WTC11 (cell line): ENCODE measurements at regions not wholly inside any gene's neighbourhood (a gene's known extent, or its start where the extent isn't known, plus 50 kb on each side); places are given as distances from the start of the nearest gene placed in this dataset.

Experiments
- CTCF ChIP-seq: fragments of 200-600 bp; IDR thresholded peaks from 2 replicates; pipeline ENCODE4 v1.8.0; 2022; ENCODE audit warnings: antibody characterized with exemption
- FOXK1 ChIP-seq: sonication (generic); formaldehyde crosslinking; IDR thresholded peaks from 2 replicates; pipeline ENCODE4 v1.8.0; 2022; ENCODE audit warnings: mild to moderate bottlenecking, moderate library complexity, missing genetic modification reagents
- SMAD3 ChIP-seq: sonication (generic); formaldehyde crosslinking; IDR thresholded peaks from 2 replicates; pipeline ENCODE4 v1.8.0; 2022; ENCODE audit warnings: missing genetic modification reagents, mild to moderate bottlenecking, borderline replicate concordance
- TCF7 ChIP-seq: sonication (generic); formaldehyde crosslinking; IDR thresholded peaks from 2 replicates; pipeline ENCODE4 v1.8.0; 2022; ENCODE audit warnings: mild to moderate bottlenecking, low read depth, missing genetic modification reagents, moderate library complexity

GRCh38 chr3:24829629-24830229 lies 335.1 kb upstream of the THRB start:
- no peak for TF ChIP-seq FOXK1 (CRISPR knock-in tag)
- TF ChIP-seq CTCF, result no peak
- TF ChIP-seq TCF7 (CRISPR knock-in tag), result no peak
- TF ChIP-seq SMAD3, result no peak
